NCI-H1092 (cell line): ENCODE measurements at regions not wholly inside any gene's neighbourhood (a gene's known extent, or its start where the extent isn't known, plus 50 kb on each side); places are given as distances from the start of the nearest gene placed in this dataset.
"Not testable (repeated sequence)": the region's sequence is repeated elsewhere in the genome, so short reads cannot be mapped to it uniquely, and the experiment has no call there.

Experiments used
- DNase-seq: peaks from one replicate; lab custom pipeline; 2025; lab: John Stamatoyannopoulos, UW

DNA sequence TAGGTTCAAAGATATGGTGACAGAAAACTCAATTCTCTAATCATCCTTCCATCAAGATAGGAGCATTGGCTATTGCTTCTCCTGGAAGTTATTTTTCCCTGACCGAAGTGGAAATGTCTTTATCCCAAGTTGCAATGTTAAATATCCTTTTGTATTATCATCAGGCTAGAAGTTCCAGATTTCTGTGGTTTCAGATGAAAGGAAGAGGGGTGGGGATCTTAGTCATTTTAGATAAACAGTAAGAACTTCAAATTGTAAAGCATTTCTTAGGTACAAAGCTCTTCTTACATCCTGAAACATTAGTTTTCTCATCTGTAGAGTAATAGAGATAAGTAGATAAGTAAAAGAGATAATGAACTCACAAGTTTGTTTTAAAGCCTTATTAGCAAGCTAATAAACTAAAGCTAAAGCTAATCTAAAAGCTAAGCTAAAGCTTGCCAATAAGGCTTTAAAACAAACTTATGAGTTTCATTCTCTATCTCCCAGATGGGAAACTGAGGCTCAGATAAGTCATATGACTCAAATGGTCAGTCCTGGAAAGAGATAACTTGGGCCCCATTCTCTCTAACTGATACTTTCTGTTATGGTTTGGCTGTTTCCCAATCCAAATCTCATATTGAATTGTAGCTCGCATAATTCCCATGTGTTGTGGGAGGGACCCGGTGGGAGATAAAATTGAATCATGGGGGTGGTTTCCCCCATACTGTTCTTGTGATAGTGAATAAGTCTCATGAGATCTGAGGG, 99.2 kb upstream of the KCNK2 start:
- no peak for DNase-seq

DNA sequence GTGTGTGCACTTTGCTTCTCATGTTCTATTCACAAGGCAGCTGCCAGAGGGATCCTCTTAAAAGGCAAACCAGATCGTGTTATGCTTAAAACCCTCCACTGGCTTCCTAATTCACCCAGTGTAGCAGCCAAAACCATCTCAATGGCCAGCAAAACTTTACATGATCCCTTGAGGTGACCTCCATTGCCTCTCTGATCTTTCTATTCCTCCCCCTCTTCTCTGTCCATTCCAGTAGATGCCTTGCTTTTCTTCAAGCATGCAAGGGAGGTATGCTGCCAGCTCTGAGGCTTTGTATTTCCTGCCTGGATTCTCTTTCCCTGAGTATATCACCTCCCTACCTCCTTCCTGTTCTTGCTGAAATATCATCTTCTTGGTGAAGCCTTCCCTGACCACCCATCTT, 93.2 kb upstream of the KCNK2 start:
- DNase-seq: no peak

DNA sequence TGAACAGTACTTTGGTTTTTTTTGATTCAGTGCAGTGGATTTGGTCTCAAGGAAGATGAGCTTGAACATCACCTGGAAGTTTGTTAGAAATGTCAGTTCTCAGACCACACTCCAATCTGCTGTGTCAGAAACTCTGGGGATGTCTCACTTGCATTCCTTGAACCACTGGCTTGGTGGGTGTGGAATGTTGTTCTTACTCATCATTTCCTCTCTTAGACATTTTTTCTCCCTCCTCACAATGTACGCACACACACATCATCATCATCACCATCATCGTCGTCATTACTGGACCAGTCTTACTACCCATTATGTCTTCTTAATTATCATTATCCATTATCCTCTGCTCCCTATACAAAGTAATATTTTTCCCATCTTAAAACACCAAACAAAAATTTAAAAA, 91.9 kb upstream of the KCNK2 start:
- no peak for DNase-seq

DNA sequence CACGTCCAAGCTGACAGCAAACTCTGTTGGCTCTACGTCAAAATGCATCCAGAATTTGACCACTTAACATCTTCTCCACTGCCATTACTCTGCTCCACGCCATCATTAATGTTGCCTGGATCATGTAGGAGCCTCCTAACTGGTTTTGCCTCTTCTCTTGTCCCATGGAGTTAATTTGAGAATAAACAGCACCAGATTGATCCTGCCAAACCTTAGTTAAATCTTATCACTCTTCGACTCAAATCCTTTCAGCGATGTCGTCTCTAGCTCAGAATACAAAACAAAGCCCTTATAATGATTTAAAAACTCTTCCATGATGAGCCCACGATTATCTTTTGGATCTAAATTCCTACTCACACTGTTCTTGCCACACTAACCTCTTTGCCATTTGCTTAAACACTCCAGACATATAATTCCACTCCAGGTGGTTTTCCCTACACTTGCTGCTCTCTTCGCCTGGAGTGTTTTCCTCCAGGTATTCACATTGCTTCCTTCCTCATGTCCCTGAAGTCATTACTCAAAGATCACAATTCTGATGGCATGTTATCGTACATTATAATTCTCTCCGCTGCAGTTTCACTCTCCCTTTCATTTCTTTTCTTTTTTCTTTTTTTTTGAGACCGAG, 90.7 kb upstream of the KCNK2 start:
- no peak for DNase-seq

DNA sequence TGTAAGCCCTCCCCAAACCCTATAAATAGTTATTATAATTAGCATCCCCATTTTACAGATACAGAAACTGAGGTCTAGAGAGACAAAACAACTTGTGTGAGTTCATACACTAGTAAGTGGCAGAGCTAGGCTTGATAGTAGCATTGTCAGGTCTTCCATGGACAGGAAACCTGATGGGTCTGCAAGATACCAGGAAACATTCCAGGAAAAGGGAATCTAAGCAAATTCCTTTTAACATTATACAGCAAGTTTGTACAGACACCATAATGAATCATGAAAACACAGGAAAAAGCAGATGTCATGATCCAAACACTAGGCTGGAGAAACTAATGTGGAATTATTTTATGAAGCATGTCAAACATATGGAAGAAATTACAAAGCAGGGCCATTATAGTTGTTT, 89.1 kb upstream of the KCNK2 start:
- DNase-seq: no peak

DNA sequence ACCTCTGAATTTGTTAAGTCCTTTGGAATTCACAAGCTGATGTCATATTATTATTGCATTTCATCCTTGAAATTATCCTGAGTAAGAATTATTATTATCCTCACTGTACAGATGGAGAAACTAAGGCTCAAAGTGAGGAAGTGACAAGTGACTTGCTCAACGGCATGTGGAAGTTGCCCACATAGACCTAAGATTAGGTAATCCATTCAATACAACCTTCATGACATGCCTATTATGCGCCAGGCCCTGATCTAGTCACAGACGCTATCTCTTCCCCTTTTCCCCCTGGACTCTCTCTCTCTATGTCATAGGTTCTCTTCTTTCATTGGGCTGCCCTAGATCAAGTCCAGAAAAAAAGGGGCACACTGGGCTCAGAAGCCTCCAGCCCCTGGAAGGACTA, 84.9 kb upstream of the KCNK2 start:
- DNase-seq: no peak

DNA sequence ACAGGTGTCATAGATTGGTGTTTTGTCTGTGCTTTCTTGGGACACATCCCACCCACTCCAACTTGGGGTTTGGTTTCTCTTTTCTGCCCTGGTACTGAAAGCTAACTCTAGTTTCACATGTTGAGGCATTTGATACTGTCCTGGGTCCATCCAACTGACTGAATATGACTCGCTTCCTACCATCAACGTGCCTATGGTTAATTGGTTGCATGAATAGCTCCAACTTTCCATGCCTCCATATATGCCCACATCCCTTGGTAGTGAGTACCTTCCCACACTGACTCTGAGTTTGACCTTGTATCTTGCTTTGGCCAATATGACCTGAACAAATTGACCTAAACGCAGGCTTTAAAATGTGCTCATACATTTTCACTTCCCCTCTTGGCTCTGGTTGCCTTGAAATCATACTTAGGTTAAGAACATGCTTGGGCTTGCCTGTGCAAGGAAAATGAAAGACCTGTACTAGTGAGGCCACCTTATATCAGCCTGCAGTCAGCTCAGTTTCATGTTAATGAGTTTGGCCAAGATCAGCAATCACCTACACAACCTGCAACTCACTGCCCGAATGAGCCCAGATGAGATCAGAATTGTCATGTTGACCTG, 81.0 kb upstream of the KCNK2 start:
- DNase-seq: no peak

DNA sequence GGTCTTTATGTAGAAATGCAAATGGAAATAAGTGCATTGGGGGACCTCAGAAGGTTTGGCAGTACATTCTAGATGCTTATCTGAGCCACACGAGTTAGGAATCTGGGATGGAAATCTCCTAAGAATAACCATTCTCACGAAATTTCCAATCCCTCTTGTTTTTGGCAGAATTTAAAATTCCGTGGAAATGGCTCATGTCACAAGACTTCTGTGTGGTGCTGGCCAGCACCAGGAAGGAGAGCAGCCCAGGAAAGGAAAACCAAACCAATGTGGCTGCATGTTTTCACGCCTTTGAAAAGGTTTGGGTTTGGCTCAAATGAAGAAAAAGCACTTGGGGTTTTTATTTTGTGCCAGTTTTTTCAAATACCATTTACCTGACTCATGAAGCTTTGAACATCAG, 80.1 kb upstream of the KCNK2 start:
- DNase-seq: no peak

DNA sequence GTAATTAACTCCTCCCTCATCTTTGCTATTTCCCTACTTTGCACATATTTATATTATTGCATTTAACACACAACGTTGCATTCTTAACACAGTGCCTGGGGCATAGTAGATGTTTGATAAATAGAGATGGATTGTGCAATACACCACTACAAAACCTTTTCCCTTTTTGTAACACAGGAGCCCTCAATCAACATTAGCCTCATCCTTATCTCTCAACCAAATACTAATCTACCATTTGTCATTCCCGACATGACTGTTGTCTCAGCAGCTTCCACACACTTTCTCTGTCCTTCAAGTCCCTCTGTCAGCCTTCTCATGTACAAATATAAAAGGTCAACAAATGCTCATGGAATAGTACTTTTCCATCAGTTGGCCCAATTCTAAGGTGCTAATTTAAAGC, 78.9 kb upstream of the KCNK2 start:
- no peak for DNase-seq

DNA sequence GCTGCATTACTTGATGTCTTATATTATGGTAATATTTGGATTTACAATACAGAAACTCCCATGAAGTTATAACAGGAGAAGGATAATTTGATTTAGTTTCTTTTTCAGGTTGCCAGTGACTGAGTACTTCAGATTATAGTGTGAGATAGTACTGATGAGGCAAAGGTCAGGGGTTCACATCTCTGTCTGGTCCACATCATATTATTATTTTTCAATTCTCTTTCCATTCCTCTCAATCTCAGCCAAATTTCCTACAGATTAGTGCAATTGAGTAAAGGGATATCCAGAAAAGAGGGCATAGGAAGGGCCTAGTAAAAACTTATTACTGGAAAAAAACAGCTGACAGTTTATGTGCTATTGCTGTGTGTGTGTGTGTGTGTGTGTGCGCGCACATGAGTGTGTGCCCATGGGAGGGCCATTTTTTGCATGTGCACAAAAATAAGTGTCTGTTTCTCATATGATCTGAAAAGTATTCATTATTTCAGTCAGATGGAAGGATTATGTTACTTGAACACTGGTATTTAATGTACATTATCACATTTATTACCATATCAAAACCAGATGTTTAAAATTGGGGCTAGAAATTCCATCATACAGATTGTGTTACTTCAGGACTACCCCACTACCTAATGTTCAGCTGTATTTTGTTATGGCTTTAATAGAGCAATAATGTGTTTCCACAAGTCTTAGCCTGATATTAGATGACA, 78.3 kb upstream of the KCNK2 start:
- no peak for DNase-seq

DNA sequence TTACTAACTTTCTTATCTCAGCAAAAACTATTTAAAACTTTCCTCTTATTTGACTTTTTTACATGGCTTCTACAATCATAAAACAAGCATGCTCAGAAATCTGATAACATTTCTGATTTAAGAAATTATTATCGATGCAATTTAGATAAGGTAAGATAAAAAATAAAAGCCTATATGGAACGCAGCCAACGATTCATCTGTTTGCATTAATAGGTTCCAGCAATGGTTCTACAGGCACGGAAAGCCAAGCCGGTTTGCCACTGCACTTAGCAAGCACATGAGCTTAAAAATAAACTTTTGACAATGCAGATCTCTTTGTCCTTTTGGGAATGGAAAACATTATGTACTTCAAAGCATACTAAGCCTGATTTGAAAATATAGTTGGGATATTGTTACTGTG, 77.5 kb upstream of the KCNK2 start:
- DNase-seq: no peak

DNA sequence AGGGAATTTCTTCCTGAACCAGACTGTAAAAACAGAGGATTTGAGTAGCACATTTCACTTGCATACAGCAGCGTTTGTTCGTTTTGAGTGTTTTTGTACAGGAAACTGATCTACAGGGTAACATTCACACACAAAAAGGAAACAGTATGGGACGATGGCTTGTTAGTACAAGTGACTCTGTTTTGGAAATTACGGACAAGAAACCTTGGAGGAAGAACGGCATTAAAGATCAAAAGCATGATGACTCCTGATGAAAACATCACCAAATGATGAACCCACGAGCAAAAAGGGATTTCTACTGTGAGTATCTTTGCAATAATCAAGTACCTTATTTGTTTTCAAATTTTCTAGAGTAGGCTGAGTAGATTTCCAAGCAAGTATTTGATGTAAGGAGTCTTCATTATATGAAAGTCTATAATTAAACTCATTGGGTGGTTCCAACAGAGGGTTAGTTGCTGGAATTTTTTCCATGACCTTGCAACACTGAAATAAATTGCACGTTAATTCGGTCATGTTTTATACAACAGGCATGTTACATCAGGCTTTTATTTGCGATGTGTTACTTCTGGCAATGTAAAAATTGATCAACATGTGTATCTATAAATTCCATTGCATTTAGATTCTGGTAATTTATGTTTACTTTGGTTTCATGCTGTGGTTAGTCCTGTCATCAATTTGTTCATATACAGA, 76.7 kb upstream of the KCNK2 start:
- DNase-seq: no peak

DNA sequence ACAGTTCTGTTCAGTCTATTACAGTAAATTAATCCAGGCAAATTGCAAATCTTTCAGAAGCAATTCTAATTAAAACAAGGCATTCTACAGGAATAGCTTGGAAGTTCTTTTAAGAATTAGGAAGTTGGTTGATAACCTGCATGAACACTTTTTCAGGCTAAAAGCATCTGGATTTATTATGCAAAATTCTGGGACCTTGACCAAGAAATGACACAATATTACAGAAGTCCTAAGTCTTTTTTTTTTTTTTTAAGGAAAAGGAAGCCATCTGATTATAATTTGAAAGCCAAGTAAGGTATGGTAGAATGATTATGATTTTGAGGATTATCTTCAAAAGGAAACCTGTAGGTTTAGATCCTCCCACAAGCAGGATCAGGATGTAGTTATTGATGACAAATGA, 74.7 kb upstream of the KCNK2 start:
- DNase-seq: no peak

DNA sequence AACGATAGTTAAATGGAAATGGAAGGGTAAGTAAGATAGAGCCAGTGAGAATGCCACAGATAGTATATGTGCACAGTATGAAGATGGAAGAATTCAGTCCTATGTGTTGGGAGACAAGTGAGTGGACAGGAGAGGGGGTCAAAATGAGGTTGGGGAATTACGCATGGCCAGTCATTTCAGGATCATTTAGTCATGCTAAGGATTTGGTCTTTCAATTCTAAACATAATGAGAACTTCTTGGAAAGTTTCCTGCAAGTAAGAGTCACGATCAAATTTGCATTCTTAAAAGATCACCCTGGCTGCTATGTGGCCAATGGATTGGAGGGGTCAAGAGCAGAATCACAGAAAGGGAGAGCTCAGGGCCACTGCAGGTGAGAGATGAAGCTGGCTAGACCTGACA, 64.0 kb upstream of the KCNK2 start:
- DNase-seq: no peak

DNA sequence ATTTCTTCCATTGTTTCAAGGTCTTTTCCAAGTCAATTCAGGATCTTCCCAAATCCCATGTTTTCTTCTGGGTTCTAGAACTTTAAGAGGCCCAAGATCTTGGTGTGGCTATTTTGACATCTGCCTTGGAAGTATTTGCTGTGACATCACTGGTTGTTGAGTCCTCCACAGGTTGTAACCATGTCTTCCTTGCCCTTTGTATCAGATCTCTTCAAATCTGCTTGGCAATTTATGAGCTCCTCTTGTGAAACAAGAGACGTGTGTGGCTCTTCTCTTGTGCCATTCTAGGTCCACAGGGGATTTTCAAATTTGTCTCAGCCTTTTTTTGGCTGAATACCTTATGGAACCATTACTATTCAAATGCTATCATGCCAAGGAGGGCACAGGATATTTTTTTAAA, 60.3 kb upstream of the KCNK2 start:
- no peak for DNase-seq

DNA sequence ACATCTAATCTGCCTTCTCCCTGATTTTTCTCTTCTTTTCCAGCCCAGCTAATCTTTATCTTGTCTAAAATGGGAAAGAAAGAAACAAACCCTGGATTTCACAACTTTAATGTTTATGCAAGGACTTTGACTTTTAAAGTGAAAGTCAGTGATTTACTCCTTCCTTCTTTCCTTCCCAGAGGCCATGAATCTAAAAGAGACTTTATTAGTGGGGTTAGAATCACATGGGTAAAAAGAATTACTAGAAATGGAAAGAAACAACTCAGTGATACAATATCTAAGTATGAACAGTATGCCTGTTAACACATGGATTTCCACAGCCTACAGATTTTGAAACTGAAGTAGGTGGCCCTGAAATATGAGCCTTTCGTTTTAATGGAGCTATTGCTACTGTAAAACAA, 59.8 kb upstream of the KCNK2 start:
- no peak for DNase-seq

DNA sequence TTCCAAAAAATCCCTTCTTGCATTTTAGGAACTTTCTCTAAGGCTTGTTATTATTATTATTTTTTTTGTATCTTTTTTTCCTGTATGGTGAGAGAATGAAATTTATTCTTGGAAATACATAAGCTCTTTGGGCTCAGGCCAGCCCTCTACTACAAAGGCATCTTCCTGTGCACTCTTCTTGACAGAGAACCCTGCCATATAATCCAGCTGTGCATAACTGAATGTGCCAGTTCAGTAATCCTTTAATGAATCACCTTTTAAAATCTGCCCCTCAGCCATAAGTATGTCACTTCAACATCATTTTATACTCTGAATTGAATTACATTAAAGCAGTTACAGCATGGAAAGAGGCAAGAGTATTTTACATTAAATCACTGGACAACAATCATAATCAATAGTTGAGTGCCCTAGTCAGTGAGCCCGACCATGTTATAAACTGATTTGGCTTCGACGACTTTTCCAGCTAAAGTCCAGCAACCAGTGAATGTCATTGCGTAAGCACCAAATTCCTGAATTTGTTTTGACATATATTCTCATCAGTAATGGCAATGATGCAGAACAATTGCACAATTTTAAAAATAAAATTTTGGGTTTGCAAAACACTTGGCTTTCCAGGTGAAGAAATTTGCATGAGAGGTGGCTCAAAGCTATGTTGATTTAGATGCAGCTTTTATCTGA, 59.2 kb upstream of the KCNK2 start:
- DNase-seq: no peak

DNA sequence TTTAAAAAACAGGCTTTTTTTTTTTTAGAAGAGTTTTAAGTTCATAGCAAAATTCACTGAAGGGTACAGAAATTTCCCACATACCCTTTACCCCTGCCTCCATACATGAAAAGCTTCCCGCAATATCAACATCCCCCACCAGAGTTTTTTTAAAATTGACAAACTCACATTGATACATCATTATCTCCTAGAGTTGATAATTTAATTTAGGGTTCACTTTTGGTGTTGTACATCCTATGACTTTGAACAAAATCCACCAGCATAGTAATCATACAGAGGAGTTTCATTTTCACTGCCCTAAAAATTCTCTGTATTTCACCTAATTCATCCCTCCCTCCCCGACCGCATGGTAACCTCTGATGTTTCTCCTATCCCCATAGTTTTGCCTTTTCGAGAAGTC, 53.6 kb upstream of the KCNK2 start:
- DNase-seq: no peak

DNA sequence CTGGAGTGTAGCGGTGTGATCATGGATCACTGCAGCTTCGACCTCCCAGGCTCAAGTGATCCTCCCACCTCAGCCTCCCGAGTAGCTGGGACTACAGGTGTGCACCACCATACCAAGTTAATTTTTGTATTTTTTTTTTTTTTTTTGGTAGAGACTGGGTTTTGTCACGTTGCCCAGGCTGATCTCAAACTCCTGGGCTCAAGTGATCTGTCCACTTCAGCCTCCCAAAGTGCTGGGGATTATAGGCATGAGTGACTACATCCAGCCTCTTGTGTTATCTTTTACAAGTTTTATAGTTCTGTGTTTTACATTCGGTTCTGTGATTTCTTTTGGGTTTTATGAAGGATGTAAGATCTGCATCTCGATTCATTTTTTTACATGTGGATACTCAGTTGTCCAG, 52.0 kb upstream of the KCNK2 start:
- not testable (repeated sequence) for DNase-seq

DNA sequence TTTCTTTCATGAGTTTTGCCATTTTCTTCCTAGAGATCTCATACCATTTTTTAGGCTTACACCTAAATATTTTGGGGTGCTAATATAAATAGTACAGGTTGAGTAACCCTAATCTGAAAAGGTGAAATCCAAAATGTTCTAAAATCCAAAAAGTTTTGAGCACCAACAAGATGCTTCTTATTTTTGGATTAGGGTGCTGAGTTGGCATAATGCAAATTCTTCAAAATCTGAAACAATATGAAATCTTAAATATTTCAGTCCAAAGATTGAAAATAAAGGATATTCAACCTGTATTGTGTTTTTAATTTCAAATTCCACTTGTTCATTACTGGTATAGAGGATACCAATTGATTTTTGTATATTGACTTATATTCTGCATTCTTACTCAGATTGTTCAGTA, 51.1 kb upstream of the KCNK2 start:
- no peak for DNase-seq
